ENCODE measurements at regions not wholly inside any gene's neighbourhood (a gene's known extent, or its start where the extent isn't known, plus 50 kb on each side); places are given as distances from the start of the nearest gene placed in this dataset.
"Not testable (repeated sequence)": the region's sequence is repeated elsewhere in the genome, so short reads cannot be mapped to it uniquely, and the experiment has no call there.

DNA sequence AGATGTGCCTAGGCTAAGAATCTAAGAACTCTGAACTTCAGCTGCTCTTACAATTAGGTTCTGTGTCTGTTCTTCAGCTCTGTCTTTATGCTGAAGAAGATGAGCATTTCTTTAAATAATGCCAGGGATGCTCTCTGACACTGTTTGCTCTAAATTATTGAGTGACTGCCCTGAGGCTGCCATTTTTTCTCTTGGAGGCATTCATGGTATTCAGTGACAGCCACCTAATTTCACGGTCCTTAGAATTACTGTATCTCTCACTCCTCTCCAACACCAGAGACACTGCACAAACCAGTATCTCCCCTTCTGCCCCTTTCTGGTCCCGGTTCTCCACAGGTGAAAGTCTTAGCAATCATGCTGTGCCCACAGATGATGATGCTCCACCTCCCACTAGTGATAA lies 123.6 kb upstream of the MPHOSPH6 start:
- no peak for DNase-seq
- TF ChIP-seq POLR2AphosphoS5 (IDR thresholded peaks at IDR 0.05) (no peak), EP300 (IDR thresholded peaks at IDR 0.05) (no peak), POLR2A (IDR thresholded peaks at IDR 0.05) (no peak)
- TF ChIP-seq, protein P1, sequence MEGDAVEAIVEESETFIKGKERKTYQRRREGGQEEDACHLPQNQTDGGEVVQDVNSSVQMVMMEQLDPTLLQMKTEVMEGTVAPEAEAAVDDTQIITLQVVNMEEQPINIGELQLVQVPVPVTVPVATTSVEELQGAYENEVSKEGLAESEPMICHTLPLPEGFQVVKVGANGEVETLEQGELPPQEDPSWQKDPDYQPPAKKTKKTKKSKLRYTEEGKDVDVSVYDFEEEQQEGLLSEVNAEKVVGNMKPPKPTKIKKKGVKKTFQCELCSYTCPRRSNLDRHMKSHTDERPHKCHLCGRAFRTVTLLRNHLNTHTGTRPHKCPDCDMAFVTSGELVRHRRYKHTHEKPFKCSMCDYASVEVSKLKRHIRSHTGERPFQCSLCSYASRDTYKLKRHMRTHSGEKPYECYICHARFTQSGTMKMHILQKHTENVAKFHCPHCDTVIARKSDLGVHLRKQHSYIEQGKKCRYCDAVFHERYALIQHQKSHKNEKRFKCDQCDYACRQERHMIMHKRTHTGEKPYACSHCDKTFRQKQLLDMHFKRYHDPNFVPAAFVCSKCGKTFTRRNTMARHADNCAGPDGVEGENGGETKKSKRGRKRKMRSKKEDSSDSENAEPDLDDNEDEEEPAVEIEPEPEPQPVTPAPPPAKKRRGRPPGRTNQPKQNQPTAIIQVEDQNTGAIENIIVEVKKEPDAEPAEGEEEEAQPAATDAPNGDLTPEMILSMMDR (IDR thresholded peaks at IDR 0.05), result no peak
- Histone ChIP-seq H3K4me1 (no peaks in the 10 kb centered on the region), H3K9me3 (no peaks in the 10 kb centered on the region), H3K27me3 (no peaks in the 10 kb centered on the region), H3K4me3 (no peak overlapping the region), H3K36me3 (no peaks in the 10 kb centered on the region), H3K27ac (no peak overlapping the region)
- 88 to 90% methylated on average over 2 of the region's 2 CpGs for WGBS, 2 donors
- intact Hi-C loops (cut with DNase I), result no loop called here

DNA sequence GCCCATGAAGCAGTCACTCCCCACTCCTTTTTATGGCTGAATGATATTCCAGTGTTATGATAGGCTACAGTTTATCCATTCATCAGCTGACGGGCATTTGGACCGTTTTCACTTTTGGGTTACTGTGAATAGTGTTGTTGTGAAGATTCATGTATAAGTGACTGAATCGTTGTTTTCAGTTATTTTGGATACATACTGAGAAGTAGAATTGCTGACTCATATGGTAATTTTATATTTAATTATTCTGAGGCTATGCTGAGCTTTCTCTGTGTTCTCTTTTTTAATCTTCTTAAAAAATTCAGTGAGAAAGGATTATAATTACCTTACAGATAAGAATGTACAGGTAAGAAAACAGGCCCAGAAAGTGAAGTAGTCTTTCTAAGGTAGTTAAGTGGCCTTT lies 117.9 kb upstream of the MPHOSPH6 start:
- Histone ChIP-seq H3K36me3 (no peaks in the 10 kb centered on the region), H3K27ac (no peak overlapping the region), H3K9me3 (no peaks in the 10 kb centered on the region), H3K4me3 (no peak overlapping the region), H3K27me3 (no peaks in the 10 kb centered on the region), H3K4me1 (peaks cover 0 to 1% (median 0%) of the 10 kb centered on the region in 4 donors)
- intact Hi-C loops (cut with DNase I), result no loop called here
- TF ChIP-seq EP300 (IDR thresholded peaks at IDR 0.05), result no peak
- no peak for TF ChIP-seq POLR2AphosphoS5 (IDR thresholded peaks at IDR 0.05)
- TF ChIP-seq, protein P1 (IDR thresholded peaks at IDR 0.05), result no peak
- no peak for TF ChIP-seq POLR2A (IDR thresholded peaks at IDR 0.05)
- DNase-seq, result no peak
- 53 to 80% methylated on average over 3 of the region's 3 CpGs for WGBS, 2 donors

DNA sequence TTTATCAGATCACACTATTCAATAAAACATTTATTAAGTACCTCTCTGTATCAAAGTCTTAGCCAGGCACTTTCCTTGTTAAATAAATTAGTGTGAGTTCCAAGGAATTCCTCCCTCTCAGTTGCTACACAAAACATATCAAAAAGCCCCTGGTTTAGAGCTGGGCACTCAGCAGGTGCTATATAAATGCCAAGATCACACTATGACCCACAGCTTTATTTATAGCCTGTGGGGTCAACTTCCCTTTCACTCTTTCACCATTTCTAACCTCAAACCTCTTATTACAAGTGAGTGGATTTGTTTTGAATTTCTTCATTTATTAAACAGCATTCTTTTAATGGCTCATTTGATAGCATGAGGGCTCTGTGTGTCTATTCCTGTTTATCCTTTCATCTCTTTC lies 112.6 kb upstream of the MPHOSPH6 start:
- TF ChIP-seq POLR2AphosphoS5 (IDR thresholded peaks at IDR 0.05) (no peak), EP300 (IDR thresholded peaks at IDR 0.05) (no peak), POLR2A (IDR thresholded peaks at IDR 0.05) (no peak)
- TF ChIP-seq, protein P1 (IDR thresholded peaks at IDR 0.05), result no peak
- DNase-seq, result no peak
- H3K9me3 ChIP-seq, result no peaks in the 10 kb centered on the region
- H3K4me1 ChIP-seq, result peaks cover 0 to 16% (median 3%) of the 10 kb centered on the region in 4 donors
- intact Hi-C loops (cut with DNase I), result no loop called here
- no peak overlapping the region for H3K4me3 ChIP-seq
- no peak overlapping the region for H3K27ac ChIP-seq
- H3K27me3 ChIP-seq, result no peaks in the 10 kb centered on the region
- no peaks in the 10 kb centered on the region for H3K36me3 ChIP-seq

DNA sequence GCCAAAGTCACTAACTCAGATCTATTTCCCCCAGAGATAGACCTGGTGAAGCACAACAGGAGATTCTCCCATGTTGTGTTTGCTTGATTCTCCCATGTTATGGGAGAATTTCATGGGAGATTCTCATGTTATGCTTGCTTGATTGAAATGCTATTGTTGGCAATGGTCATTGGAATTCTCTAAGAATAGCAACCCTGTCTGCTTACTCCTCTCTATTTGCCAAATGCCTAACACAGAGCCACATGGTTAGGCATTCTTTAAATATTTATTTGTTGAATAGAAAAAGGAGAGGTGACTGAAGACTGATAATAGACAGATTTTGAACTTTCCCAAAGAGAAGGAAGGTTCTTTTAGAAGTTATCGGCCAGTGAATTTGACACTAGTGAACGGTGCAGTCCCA lies 111.5 kb upstream of the MPHOSPH6 start:
- TF ChIP-seq POLR2AphosphoS5 (IDR thresholded peaks at IDR 0.05), result no peak
- TF ChIP-seq EP300 (IDR thresholded peaks at IDR 0.05), result no peak
- TF ChIP-seq, protein P1 (IDR thresholded peaks at IDR 0.05), result no peak
- TF ChIP-seq POLR2A (IDR thresholded peaks at IDR 0.05), result no peak
- Histone ChIP-seq H3K27me3 (no peaks in the 10 kb centered on the region), H3K27ac (peak overlapping the region in 1 of 4 donors; percentile 48), H3K9me3 (no peaks in the 10 kb centered on the region), H3K4me3 (no peak overlapping the region), H3K36me3 (no peaks in the 10 kb centered on the region), H3K4me1 (peaks cover 0 to 16% (median 3%) of the 10 kb centered on the region in 4 donors)
- WGBS, 2 donors, result 92 to 95% methylated on average over 2 of the region's 2 CpGs
- no peak for DNase-seq
- intact Hi-C loops (cut with DNase I), result no loop called here

DNA sequence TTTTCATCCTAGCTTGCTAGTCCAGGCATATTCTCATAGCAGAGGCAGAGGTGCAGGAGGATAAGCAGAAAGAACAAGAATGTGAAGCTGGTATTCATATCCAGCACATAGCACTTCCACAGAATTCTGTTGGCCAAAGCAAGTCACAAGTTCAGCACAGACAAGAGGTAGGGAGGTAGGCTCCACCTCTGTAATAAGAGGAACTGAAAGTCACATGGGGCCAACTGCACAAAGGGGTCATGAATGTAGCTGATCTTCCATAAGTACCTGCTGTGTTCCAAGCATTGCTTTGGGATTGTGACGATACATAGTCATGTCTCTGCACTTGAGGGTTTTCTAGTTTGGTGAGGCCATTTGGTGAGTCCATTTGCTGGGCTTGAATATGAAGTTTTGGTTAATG lies 110.8 kb upstream of the MPHOSPH6 start:
- Histone ChIP-seq H3K27me3 (no peaks in the 10 kb centered on the region), H3K9me3 (no peaks in the 10 kb centered on the region), H3K4me1 (peaks cover 0 to 16% (median 3%) of the 10 kb centered on the region in 4 donors), H3K36me3 (no peaks in the 10 kb centered on the region), H3K27ac (peak overlapping the region in 1 of 4 donors; percentile 46), H3K4me3 (no peak overlapping the region)
- intact Hi-C loops (cut with DNase I), result no loop called here
- TF ChIP-seq POLR2AphosphoS5 (IDR thresholded peaks at IDR 0.05), result no peak
- DNase-seq, result no peak
- WGBS, 2 donors, result 95 to 97% methylated on average over 1 of the region's 1 CpG

DNA sequence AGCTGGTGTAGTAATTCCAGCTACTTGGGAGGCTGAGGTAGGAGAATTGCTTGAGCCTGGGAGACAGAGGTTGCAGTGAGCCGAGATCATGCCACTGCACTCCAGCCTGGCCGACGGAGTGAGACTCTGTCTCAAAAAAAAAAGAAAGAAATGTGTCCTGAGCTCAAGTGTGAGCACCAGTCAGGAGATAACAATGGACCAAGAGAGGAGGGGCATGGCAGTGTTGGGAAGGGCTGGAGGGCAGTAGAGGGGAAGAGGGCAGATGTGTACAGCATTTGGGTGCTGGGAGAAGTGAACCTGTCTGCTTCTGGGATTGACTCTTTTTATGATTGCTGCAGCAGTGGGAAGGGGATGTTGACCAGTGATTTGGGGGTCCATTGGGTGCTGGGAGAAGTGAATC lies 105.3 kb upstream of the MPHOSPH6 start:
- intact Hi-C loops (cut with DNase I); H3K4me1 ChIP-seq; H3K36me3 ChIP-seq; DNase-seq; H3K27ac ChIP-seq; H3K27me3 ChIP-seq; H3K9me3 ChIP-seq; H3K4me3 ChIP-seq: not testable (repeated sequence)
- whole genome bisulfite sequencing, 2 donors, result 89 to 92% methylated on average over 3 of the region's 3 CpGs

Data from sigmoid colon (tissue), 6 donors.